ENCODE measurements at regions not wholly inside any gene's neighbourhood (a gene's known extent, or its start where the extent isn't known, plus 50 kb on each side); places are given as distances from the start of the nearest gene placed in this dataset.

- no peak for DNase-seq
These were observed 151.3 kb downstream of the BTG1 start for GRCh38 chr12:91994208-91994797.

DNA sequence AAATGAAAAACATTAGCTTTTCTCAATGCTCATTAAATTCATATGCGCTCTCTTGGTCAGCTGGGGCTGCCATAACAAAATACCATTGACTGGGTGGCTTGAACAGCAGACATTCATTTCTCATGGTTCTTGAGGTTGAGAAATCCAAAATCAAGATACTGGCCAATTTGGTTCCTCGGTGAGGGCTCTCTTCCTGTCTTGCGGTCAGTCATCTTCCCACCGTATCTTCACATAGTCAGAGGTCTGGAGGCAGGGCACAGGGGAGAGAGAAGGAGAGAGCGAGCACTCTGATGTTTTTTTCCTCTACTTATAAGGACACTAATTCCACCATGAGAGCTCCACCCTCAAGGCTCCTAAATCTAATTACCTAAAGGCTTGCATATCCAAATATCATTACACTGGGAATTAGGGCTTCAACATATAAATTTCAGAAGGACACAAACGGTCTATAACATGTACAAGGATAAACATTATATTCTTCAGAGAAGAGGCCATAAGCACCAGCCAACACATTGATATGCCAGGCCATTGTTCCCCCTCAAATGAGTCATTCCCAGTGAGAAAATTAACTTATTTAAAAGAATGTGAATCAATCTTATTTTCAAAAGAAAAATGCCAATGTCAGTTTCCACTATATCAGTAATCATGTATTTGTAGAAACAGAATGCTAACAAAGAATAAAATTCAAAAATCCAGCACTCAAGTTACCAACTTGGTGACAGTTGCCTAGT lies 152.2 kb downstream of the BTG1 start:
- no peak for DNase-seq

DNA sequence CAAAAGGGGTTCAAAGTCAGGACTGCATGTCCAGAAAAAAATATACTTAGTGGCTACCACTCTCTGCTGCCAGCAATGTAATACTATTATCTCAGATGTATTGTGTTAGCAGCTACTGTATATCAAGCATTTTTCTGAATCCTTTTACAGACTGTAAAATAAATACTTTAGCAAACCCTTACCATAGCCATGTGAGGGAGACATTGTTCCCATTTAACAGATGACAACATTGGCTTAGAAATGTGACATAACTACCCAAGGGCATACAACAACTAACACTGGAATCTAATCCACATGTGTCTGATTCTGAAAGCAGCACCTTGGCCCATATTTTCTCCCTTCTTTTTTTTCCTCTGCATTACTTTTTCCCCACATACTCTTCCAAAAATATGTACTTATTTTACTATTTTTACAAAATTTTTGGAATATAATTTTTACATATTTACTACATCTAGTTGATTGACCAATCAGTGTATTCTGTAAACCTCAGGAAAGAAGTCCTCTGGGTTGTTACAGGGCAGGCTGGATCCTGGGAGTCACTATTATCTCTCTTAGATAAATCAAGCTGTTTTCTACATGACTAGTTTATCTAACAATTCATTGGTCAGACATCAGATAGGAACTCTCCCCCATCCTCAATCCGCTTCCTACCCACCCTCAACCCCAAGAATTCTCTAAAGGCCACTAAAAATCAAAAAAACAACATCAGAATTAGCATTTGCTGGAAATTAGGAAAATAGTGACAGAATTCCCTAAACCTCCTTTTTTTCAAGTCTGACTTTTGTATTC lies 154.1 kb downstream of the BTG1 start:
- no peak for DNase-seq

DNA sequence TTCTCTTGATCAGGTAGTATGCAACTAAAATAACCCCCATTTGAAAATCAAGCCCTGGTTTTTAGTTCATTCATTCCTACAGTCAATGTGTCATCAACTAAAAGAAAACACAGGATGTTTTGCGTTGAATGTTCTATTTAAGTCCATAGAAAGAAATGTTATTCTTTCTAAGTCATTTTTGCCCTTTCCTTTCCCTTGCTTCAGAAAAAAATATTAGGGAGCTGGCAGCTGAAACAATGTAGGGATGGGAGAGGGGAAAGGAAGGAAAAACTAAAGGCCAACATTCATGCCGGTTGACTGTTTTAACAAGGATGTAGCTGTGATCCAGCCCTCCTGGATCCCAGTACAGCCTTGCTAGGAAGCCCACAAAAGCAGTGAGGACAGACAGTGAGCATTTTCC lies 155.1 kb downstream of the BTG1 start:
- DNase-seq = no peak

- DNase-seq = no peak
These were observed 156.5 kb downstream of the BTG1 start for GRCh38 chr12:91989143-91989542.

- DNase-seq = no peak
These were observed 157.3 kb downstream of the BTG1 start for GRCh38 chr12:91988086-91988923.

DNA sequence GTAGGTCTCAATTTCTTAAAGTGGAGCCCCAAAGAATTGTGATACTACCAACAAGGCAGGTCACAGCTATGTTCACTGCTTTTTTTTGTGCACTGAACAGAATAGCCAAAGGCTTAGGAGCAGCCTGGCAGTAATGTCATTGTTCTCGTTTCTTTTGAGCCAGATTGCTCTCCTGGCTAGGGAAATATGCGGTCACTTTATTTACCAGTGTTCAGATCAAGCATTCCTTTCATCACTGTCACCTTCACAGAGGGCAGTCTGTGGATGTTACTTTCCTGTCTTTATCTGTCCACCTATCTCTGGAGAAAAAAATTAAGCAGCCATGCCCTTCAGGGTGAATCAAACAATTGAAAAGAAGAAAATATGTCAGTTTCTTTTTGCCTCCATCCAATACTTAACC lies 159.6 kb downstream of the BTG1 start:
- no peak for DNase-seq

- DNase-seq = no peak
These were observed 160.5 kb downstream of the BTG1 start for GRCh38 chr12:91985002-91985787.

DNA sequence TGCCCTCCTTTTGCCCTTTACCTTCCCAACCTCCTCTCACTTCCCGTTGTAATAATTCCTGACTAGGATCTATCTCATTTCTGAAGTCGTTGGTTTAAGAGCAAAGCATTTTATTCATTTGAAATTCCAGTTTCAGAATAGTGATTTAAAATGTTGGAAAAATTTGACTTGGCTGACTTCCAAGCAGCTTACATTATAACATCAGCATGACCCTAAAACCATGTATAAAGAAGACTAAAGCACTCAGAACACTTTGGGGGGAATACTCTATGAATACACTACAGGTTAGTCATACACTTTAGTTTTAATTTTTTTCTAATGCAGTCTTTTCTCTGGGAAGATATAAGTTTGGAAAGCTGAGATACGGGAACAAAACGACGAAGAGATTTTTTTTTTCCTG lies 161.1 kb downstream of the BTG1 start:
- no peak for DNase-seq

DNA sequence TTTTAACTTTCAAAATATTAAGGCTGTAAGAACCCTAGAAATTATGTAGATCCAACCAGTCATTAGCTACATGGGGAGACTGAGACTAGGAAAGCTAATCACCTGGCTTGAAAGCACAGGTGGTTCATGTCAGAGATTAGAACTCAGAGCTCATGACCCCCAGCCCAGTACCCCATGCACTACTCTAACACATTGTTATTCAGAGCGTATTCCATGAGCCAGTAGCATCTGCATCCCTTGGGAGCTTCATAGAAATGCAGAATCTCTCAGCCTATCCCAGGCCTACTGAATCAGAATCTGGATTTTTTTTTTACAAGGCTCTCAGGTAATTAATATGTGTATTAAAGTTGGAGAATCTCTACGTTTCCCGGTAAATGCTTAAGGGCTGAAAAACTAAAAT lies 161.7 kb downstream of the BTG1 start:
- no peak for DNase-seq

GRCh38 chr12:91982946-91983345 lies 162.7 kb downstream of the BTG1 start:
- no peak for DNase-seq

GRCh38 chr12:91980389-91980821 lies 165.2 kb downstream of the BTG1 start:
- DNase-seq = no peak

DNA sequence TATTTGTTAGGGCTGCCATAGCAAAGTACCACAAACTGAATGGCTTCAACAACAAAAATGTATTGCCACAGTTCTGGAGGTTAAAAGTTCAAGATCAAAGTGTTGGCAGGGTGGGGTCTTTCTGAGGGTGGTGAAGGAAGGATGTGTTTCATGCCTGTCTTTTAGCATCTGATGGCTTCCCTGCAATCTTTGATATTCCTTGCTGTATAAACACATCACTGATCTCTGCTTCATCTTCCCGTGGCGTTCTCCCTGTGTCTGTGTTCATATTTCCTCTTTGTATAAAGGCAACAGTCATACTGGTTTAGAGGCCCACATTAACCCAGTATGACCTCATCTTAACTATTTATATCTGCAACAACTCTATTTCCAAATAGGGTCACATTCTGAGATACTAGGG lies 167.5 kb downstream of the BTG1 start:
- no peak for DNase-seq

GRCh38 chr12:91975891-91976290 lies 169.8 kb downstream of the BTG1 start:
- no peak for DNase-seq

DNA sequence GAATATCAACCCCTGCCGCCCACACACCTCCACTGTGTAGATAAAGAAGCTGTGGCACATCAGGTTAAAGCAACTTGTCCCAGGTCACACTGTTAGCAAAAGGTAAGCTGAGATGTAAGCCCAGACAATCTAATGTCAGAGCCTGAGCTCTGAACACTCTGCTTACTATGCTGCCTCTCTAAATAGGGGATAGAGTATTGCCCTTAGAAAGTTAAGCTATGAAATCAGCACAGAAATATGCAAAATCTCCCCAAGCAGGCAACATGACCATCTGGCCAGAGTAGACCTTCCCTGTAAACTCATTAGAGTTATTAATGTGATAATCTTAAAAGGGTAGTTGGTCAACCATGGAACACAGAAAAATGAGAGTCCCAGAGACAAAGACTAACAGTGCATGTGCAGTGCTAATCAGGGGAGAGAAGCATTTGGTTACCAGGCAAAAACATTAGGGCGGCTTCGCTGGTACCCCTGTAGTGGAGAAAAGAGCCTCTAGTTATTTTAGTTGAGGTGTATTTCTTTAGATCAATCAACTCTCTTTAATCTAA lies 171.0 kb downstream of the BTG1 start:
- no peak for DNase-seq

- no peak for DNase-seq
These were observed 171.8 kb downstream of the BTG1 start for GRCh38 chr12:91973813-91974212.

GRCh38 chr12:91972896-91973295 lies 172.8 kb downstream of the BTG1 start:
- DNase-seq = no peak

- no peak for DNase-seq
These were observed 176.9 kb downstream of the BTG1 start for GRCh38 chr12:91968777-91969171.

DNA sequence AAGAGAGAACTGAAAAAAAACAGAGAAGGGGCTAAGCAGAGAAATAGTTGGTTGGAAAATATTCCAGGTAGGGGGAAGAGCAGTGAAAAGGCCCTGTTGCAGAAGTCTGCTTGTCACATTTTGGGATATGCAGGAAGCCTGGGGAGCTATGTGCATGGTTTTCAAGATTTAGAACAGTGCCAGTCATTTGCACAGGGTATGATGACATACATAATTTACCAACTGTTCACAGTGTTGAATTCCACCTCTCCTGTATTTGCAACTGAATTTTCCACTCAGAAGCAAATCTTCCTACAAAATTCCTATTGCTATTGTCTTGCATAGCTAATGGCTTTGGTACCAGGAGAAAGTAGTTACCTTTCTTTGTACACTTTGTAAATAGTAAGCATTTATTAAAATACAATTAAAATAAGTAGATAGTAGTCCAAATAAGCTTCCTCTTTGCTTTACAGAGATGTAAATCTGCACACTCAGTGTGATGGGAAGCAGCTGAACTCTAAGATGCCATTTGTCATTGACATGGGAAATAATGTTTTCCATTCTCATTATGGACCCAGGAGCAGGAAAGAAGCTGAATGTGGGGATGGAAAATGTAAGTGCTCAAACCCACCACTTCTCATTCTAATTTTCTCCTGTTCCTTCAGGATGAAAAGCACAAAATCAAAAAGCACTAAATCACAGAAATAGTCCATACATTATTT lies 177.4 kb downstream of the BTG1 start:
- DNase-seq = no peak

DNA sequence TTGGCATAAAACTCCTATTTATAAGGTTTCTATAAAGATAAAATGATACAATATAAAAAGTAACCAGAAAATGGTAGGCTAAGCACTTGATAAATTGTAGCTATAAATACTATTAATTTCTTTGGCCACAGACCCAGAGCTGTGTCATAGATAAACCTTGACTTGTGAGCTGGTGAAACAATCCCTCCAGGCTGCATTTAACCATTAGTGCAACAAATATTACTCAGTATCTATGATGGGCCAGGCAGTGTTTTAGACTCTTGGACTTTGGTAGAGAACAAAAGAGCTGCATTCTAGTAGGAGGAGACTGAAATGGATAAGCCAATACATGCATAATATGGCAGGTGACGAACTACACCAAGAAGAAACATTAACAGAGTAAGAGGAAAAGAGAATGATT lies 178.1 kb downstream of the BTG1 start:
- no peak for DNase-seq

GRCh38 chr12:91965781-91966180 lies 179.9 kb downstream of the BTG1 start:
- no peak for DNase-seq
